ENCODE measurements at regions not wholly inside any gene's neighbourhood (a gene's known extent, or its start where the extent isn't known, plus 50 kb on each side); places are given as distances from the start of the nearest gene placed in this dataset.

- Mint-ChIP-seq H3K27ac (no peak overlapping the region), H3K9me3 (peaks cover 3% of the 10 kb centered on the region), H3K4me3 (no peak overlapping the region), H3K36me3 (ENCODE audit: low read depth) (no peaks in the 10 kb centered on the region), H3K4me1 (no peaks in the 10 kb centered on the region), H3K27me3 (no peaks in the 10 kb centered on the region)
- ChIA-PET CTCF (no interaction called here), POLR2A (no interaction called here)
- ATAC-seq (ENCODE audit: low read depth), result no peak
- TF ChIP-seq CTCF (IDR thresholded peaks at IDR 0.05), result no peak
- DNase-seq, result no peak
- intact Hi-C loops (cut with micrococcal nuclease), result no loop called here
Measured at GRCh38 chr2:221255862-221256261, 316.2 kb downstream of the EPHA4 start.

- ChIA-PET POLR2A (no interaction called here), CTCF (no interaction called here)
- intact Hi-C loops (cut with micrococcal nuclease), result no loop called here
- Mint-ChIP-seq H3K27me3 (no peaks in the 10 kb centered on the region), H3K9me3 (peaks cover 3% of the 10 kb centered on the region), H3K36me3 (ENCODE audit: low read depth) (no peaks in the 10 kb centered on the region), H3K4me1 (no peaks in the 10 kb centered on the region), H3K27ac (no peak overlapping the region), H3K4me3 (no peak overlapping the region)
- DNase-seq (no peak), ATAC-seq (ENCODE audit: low read depth) (no peak)
- no peak for TF ChIP-seq CTCF (IDR thresholded peaks at IDR 0.05)
Measured at GRCh38 chr2:221258464-221258863, 313.6 kb downstream of the EPHA4 start.

- no peak for ATAC-seq (ENCODE audit: low read depth)
- H3K27ac Mint-ChIP-seq, result no peak overlapping the region
- no peaks in the 10 kb centered on the region for H3K9me3 Mint-ChIP-seq
- ChIA-PET POLR2A (no interaction called here), CTCF (no interaction called here)
- intact Hi-C loops (cut with micrococcal nuclease), result no loop called here
- H3K4me1 Mint-ChIP-seq, result no peaks in the 10 kb centered on the region
- no peaks in the 10 kb centered on the region for H3K27me3 Mint-ChIP-seq
- no peaks in the 10 kb centered on the region for H3K36me3 Mint-ChIP-seq (ENCODE audit: low read depth)
- H3K4me3 Mint-ChIP-seq, result no peak overlapping the region
- TF ChIP-seq CTCF (IDR thresholded peaks at IDR 0.05), result no peak
- DNase-seq, result no peak
Measured at GRCh38 chr2:221262651-221263050, 309.5 kb downstream of the EPHA4 start.

- POLR2A ChIA-PET, result no interaction called here
- H3K27ac Mint-ChIP-seq, result no peak overlapping the region
- CTCF ChIA-PET, result no interaction called here
- ATAC-seq (ENCODE audit: low read depth), result no peak
- intact Hi-C loops (cut with micrococcal nuclease), result no loop called here
- H3K9me3 Mint-ChIP-seq, result no peaks in the 10 kb centered on the region
- no peak for TF ChIP-seq CTCF (IDR thresholded peaks at IDR 0.05)
- no peak overlapping the region for H3K4me3 Mint-ChIP-seq
- H3K36me3 Mint-ChIP-seq (ENCODE audit: low read depth), result no peaks in the 10 kb centered on the region
- H3K27me3 Mint-ChIP-seq, result no peaks in the 10 kb centered on the region
- no peaks in the 10 kb centered on the region for H3K4me1 Mint-ChIP-seq
- DNase-seq, result no peak
Measured at GRCh38 chr2:221263573-221263972, 308.5 kb downstream of the EPHA4 start.

DNA sequence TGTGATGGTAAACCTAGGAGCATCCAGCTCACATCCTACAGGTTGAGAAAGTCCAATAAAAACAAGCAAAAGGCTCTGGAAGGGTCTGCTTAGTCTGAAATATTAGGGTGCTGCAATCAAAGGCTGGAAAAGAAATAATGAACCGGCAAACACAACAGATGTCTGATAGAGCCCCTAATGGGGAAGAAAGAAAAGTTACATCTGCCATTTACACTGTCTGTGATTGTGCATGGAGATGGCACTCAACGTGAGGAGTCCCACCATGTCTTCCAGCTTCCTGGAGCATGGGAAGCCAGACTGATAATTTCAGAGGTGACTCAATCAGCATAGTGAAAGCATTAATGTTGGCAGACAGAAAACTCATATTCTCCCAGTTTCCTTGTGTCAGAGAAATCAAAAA lies 307.8 kb downstream of the EPHA4 start:
- ATAC-seq (ENCODE audit: low read depth) (no peak), DNase-seq (no peak)
- TF ChIP-seq CTCF (IDR thresholded peaks at IDR 0.05), result no peak
- intact Hi-C loops (cut with micrococcal nuclease), result no loop called here
- no peak overlapping the region for H3K4me3 Mint-ChIP-seq
- H3K27ac Mint-ChIP-seq, result no peak overlapping the region
- H3K36me3 Mint-ChIP-seq (ENCODE audit: low read depth), result no peaks in the 10 kb centered on the region
- POLR2A ChIA-PET, result no interaction called here
- CTCF ChIA-PET, result no interaction called here
- no peaks in the 10 kb centered on the region for H3K9me3 Mint-ChIP-seq
- no peaks in the 10 kb centered on the region for H3K27me3 Mint-ChIP-seq
- no peaks in the 10 kb centered on the region for H3K4me1 Mint-ChIP-seq
